Peyer's patch (tissue), 4 donors: ENCODE measurements at regions not wholly inside any gene's neighbourhood (a gene's known extent, or its start where the extent isn't known, plus 50 kb on each side); places are given as distances from the start of the nearest gene placed in this dataset.

Experiments used
- POLR2A ChIP-seq, 2 donors: fragments of 450-650 bp; IDR thresholded peaks; one replicate each; pipeline ENCODE4 v1.5.1; 2017; ENCODE audit warnings: antibody characterized with exemption in 2 of 2, mild to moderate bottlenecking in 2 of 2, moderate library complexity in 2 of 2
- TF ChIP-seq, protein P1 (sequence below), 6 experiments: fragments of 450-650 bp in 4 of 6; fragments of 200-600 bp in 2 of 6; sonication (generic) in 1 of 6; IDR thresholded peaks; one replicate each; pipeline ENCODE4 v1.5.1; 2017 to 2019; ENCODE audit warnings: antibody characterized with exemption in 6 of 6, mild to moderate bottlenecking in 3 of 6, moderate library complexity in 1 of 6

DNA sequence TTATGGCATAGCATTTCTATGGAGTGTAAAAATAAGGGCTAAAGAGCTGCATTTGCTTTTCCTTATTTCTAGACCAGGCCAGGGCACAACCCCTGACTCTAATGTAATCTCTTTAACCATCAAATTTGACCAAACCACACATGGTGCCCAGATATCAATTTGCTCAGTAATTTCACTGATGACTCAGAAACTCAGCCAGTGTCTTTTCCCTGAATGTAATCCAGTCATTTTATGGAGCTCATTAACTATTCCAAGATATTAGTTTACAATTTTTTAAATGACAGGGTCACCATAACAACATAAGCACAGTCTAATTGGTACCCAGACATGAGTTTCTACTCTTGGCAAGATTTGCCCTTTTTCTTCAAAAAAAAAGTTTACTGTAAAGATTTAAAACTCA is 270.8 kb upstream of the AGAP1 start:
- TF ChIP-seq, protein P1, sequence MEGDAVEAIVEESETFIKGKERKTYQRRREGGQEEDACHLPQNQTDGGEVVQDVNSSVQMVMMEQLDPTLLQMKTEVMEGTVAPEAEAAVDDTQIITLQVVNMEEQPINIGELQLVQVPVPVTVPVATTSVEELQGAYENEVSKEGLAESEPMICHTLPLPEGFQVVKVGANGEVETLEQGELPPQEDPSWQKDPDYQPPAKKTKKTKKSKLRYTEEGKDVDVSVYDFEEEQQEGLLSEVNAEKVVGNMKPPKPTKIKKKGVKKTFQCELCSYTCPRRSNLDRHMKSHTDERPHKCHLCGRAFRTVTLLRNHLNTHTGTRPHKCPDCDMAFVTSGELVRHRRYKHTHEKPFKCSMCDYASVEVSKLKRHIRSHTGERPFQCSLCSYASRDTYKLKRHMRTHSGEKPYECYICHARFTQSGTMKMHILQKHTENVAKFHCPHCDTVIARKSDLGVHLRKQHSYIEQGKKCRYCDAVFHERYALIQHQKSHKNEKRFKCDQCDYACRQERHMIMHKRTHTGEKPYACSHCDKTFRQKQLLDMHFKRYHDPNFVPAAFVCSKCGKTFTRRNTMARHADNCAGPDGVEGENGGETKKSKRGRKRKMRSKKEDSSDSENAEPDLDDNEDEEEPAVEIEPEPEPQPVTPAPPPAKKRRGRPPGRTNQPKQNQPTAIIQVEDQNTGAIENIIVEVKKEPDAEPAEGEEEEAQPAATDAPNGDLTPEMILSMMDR (IDR thresholded peaks at IDR 0.05): no peak
- no peak for TF ChIP-seq POLR2A (IDR thresholded peaks at IDR 0.05)
